HG02588 (cell line): ENCODE measurements at regions not wholly inside any gene's neighbourhood (a gene's known extent, or its start where the extent isn't known, plus 50 kb on each side); places are given as distances from the start of the nearest gene placed in this dataset.
A peak's percentile ranks its signal among the peaks of the same experiment; 100 is the strongest.

Experiments
- ATAC-seq: cut with Tn5 transposase; IDR thresholded peaks from one replicate; pipeline ENCODE4 v1.9.1; 2021; ENCODE audit warnings: mild to moderate bottlenecking, moderate library complexity; ENCODE audit not compliant: unreplicated experiment

DNA sequence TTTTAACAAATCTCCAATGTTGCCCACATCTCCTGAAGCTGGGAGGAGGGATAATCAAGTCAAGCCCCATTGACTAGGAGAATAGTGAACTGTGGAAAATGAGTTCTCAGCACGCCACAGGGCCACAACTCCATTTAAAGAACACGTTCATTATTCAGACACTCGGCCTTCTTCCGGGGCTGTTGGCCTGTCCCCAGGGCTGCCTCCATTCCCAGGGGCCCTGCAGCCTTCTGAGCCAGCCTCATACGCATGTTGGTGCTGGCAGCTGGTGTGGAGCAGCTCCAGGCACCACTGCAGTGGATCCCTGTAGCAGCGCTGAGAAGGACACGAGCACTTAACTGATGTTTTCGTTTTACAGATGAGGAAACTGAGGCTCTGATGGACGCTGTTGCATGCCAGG, 87.5 kb upstream of the RCN1 start:
- no peak for ATAC-seq

DNA sequence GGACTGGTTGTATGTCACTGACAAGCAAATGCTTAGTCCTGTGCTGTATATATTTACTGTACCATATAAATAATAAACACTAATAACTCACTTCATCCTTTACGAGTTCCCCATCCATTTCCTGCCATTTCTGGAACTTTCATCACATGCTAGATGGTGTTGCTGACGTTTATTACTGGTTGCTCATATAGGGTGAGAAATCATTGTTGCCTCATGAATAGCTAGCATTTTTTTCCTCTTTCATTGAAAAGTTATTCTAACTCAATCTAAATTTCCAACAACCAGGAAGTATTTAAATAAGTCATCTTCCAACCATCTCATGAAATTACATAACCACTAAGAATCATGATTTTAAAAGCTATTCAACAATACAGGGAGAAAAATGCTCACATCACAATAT, 88.6 kb upstream of the RCN1 start:
- ATAC-seq, result no peak

DNA sequence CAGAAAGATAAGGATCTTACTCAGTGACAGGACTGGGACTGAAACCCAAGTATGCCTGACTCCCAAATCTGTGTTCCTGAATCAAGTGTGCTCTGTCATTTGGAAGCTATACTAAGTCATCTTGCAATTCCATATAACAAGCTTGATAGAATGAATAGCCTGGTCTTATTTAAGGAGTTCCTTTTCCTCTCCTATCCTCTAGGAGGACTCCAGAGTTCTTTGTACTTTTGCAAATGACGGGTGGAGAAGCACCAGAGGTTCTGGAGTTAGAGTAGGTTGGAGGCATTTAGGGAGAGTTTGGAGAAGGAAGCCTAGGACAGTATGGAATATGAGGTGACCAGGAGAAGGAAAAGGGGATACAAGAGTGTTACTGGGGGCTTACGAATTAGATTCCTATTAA, 92.9 kb upstream of the RCN1 start:
- no peak for ATAC-seq

DNA sequence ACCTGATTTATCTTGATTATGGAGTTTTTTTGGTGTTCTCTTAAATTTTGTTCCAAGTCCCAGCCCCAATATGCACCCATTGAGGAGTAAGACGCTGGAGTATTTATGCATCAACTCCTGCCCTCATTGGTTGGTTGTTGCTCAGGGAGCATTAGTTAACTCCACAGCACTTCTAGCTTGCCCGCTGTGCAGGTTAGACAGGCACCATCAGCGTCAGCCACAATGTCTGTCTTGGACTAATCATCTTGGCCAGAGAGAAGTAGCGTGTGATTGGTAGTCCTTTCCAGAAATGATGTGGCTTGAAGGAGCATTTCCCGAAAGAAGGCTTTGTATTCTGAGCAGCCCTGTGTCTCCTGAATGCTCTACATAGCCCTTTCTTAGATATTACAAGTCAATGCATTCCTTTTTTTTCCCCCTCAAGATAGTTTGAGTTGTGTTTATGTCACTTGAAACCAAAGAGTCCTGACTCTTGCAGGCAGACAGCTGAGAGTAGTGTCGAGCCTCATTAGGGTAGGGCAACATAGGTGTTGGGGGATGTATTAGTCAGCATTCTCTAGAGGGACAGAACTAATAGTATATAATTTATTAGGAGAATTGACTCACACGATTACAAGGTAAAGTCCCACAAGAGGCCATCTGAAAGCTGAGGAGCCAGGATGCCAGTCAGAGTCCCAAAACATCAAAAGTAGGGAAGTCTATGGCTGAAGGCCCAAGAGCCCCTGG, 94.6 kb upstream of the RCN1 start:
- ATAC-seq, result no peak

DNA sequence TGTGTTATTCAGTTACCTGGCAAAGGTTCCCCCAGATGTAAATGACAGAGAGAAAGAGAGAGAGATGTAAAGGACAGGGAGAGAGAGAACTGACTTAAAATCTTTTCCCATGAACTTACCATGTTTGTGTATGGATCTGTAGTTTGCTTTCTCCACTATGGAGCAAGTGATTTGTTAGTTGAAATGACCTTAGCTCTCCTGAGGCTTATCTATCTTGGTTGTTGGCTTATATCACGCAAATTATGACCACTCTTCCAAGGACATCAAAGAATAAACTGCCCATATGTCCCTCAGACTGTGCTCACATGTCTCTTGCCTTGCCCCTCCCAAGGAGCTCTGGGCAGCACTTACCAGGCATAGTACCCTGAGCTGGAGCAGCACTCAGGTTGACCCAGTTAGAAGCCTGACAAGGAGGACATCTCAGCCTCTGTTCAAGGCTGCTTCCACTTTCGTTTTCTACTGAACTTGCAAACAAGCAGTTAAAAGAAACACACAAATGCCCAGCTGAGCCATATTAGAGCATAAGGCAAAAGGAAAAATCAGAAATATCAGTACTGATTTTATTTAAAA, 95.3 kb upstream of the RCN1 start:
- ATAC-seq, result peak; percentile 84

DNA sequence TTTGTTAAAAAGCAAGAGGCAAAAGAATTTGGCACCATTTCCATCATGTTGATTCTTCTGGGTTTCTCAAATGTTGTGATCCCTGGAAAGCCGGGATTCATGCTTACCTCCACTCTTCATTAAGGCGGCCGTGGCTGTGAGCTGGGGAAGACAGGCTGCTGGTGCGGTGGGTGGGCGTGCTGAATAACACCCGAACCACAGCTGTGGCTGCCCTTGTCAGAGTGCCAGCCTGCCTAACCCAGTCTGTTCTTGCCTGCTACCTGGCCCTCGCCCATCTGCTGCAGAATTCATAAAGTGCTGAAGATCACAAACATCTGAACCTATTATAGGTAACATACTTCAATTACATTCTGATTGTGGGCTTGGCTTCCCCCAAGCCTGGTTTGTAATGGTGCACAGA, 95.8 kb upstream of the RCN1 start:
- no peak for ATAC-seq

DNA sequence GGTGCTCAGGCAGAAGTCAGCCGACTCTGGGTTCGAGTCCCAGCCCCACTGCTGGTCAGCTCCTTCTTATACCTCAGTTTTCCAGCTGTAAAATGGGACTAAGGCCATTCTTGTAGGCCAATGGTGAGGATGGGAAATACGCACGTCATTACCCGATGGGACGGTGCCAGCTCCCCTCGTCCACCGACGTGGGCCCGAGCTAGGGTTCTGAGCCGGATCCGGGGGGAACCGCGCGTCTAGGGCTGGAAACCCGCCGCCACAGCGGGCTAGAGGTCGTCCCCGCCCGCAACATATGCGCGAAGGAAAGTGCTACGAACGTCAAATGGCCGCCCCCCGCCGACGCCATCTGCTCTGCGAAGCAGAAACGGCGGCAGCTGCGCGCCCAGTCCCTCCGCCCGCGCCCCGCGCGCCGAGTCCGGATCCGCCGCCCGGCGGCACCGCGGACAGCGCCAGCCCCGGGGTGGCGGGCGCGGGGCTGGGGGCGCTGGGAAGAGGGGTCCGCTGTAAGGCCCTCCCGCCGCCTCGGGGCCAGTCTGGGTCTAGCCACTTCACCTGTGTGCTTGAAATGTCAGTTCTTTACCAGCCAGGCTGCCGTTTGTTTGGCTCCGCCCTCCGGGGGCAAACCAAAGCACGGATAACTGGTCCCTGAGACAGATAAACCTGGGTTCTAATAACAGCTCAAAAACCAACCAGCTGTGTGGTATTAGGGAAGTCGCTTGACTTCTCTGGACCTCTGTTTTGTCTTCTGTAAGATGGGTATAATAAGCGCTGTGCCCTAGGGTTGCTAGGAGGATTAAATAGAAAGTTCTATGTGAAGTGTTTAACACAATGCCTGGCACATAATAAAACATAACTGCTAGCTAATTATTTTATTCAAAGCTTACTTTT, 103.5 kb upstream of the RCN1 start:
- no peak for ATAC-seq

DNA sequence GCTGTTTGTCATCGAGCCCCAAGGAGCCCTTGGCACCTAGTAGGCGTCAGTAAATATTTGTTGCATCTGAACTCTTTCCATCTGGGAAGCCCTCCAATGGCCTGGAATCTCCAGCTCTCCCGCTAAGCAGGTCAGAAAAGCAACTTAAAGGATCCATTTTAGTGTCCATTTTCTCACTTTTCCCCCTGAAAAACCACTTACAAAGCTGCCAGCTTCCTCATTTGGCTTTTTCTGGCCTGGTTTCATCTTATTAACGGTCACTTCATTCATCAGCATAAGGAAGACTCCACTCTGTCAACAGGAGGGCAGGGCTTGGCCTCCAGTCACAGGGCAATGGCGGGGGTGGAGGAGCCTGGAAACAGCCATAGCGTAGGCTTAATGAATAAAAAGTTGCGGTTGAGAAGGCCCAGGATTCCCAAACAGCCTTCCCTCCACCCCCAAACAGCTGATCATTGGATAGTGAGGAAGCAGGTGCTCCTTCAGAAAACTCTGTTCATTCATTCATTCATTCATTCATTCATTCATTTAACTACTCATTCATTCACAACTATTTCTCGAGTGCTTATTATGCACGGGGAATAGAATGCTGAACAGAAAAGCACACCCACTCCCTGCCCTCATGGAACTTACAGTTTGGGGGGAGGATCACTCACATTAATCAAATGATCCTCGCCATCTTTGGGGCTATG, 104.5 kb upstream of the RCN1 start:
- ATAC-seq, result no peak

DNA sequence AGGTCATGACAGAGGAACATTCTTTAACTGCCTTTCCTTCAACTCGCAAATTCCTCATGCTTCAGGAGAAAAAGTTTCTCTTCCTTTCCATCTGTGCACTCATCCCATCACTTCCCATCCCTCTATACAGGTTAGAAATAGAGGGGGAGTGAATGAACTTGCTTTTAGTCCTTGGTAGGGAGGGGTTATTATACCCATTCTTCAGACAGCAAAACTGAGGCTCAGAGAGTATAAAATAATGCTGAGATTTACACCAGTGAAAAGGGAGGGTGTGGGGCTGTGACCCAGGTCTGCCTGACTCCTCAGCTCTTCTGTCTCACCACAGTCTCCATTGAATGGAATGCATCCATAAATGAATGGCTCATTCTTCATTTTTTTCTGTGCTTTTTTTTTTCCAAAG, 109.4 kb upstream of the RCN1 start:
- no peak for ATAC-seq

DNA sequence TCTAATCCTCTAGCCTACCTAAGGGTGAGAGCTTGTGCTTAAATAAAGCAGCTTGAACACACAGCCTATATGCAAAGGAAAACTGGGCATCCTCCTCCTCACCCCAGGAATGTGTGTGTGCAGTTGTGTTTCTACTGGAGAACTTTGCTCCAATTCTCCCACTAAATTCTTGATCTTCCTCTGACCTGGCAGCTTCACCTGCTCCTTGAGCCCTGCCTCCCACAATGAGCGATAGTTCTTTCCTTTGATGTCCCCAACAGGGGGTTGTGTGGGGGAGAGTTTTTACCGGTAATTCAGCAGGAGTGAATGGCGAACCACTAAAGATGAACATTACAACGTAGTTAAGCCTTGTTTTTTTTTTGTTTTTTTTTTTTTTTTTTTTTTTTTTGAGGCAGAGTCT, 113.5 kb upstream of the RCN1 start:
- no peak for ATAC-seq

DNA sequence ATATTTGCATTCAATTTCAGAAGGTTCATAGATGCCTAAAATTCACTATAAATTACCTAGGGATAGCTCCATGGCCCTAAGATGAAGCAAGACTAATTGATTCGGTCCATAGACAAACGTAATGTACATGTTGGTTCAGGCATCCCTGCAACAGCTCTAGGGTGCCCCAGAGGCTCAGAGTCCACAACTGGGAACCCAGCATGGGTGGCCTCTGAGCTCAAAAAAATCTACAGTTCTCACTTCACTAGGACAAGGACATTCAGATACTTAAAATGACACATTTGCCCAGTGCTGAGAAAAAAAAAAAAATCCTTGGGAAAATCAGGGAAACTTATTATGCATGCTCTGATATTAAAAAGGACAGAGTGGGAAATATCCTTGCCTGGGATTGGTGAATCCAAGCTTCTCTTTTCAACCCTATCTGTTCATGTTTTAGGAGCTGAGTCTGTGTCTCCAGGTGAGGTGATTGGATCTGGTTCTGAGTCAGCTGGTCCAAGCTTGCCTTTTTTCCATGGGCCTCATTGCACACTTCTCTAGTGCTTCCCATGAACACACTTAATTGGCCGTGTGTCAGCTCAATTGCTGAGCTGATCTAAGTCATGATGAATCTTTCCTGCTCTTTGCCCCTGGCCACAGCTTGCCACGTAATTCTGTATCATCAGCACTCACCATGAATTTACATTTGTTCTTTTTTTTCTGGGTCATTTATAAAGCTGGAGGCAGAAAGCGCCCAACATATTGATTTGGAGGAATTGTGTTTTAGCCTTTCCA, 116.3 kb upstream of the RCN1 start:
- ATAC-seq, result no peak

DNA sequence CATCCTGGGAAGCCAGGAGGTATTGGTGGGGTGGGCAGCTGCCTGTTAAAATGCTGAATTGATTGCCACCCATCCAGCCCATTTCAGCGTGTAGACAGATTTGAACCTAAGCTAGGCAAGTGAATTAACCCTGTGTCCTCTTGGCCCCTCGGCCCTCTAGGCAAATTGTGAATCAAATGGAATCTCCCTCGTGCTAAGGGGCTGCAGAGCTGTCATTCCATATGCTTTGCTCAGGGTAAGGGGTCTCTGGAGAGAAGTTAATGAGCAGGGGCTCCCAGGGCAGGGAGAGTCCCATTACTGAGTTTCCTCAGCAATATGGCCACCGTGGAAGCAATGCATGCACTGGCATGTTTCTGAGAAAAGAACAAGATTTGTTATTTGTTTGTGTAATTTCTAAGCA, 117.7 kb upstream of the RCN1 start:
- no peak for ATAC-seq

DNA sequence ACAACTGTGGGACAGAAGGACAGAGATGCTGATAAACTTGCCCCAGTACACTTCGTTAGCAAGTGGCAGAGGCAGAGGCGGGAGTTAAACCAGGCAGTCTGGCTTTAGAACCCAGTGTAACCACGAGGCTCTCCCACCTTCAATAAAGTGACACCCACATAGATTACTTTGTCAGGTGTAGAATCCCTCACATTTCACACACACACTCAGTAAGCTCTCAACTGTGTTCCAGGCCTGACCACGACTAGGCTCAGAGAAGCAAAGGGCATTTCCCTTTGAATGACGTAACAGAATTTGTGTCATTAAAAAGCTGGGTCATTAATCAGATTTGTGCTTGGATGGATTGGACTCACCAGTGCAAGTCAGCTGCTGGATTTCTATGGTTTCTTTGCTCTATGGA, 118.3 kb upstream of the RCN1 start:
- no peak for ATAC-seq

DNA sequence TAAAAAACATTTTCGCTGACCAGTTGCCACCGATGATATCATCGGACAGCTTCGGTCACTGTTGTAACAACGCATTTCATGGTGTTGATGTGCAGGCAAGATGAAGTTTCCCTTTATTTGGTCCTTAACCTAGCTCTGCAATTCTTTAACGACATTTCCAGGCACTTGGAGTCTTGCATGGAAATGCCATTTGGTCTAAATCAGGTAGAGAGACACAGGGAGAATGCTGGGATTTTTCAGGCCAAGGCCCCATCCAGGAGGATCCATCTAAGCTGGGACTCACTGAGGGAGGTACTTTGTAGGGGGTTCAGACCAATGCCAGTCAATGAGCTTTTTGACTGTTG, 121.5 kb upstream of the RCN1 start:
- no peak for ATAC-seq

DNA sequence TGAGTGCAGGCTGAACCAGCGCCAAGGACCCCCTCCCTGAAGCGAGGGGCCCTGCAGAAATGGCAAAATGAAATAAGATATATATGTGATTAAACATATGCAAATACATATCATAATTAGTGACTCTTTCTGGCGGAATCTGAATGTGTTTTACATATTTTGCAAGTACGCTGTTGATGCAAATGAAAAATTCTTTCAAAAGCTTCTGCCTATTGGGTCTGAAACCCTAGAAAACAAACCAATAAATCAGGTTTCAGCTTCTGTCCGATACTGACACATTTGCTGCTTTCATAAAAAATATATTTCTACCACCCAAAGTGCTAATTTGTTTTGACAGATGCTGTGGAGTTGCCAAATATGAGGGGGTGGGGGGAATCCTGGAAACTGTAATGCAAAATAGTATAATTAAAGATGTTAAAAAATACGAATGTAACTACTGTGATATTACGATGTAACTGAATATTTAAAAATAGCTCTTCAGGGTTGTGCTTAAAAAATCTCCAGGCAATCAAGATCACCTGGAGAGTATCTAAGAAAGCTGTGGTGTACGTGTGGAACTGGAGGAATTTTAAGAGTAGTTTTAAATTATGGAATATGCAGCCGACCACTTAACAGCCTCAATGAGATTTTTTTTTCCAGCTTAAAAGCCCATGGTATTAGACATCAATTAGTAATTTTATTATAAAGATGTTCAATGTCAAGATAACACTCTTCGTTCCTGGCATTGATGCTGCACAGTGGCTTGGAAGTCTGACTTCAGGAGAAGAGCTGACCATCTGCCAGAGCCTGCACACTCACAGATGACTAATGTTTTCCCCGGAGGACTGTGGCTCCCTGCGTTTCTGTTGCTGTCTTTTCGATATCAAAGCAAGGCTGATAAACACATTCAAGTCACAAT, 122.2 kb upstream of the RCN1 start:
- no peak for ATAC-seq

DNA sequence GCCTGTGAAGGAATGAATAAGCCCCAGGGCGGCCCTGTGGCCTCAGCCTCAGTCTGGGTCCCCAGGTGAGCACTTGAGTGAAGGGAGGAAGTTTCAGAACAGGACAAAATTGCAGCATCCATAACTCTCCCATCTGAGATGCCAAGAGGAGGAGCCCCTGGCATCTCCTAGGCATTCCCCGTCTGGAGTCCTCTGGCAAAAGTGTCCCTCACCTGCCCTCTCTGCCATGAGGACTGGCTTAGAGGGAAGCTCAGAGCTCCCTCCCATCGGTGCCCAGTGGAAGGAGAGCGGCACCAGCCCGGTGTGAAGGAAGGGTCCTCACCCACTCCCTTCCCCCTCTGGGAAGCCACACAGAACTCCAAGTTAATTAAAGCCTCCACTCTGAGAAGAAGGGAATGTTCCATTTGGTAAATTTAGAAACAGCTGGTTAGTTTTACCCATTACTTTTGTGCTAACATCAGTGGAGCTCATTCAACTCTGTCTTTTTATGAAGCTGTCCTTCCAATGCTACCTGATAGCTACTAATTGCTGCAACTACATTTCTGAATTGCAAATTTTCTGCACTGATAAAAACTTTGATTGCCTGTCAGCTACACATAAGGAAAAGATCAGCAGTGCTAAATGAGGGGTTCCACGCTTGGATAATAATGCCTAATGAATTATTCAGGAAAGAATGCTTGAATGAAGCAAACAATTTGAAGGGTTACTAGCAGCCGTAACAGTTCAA, 123.3 kb upstream of the RCN1 start:
- no peak for ATAC-seq

DNA sequence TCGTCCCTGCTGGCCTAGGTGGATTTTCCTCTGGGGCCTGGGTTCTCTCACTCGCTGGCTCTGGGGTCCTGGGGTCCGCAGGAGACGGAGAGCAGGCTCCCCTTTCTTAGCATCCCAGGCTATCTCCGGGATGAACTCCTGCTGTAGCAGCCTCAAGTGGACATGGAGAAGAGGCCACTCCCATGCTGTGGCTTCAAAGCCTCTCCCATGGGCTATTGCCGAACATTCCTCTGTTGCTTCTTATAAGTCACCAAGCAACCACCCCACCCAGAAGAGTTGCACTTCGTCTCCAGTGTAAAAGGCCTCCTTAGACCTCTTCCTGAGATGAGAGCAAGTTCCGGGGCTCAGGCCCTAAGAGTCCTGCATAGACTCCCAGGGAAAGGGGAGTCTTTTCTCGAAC, 124.0 kb upstream of the RCN1 start:
- ATAC-seq, result no peak

DNA sequence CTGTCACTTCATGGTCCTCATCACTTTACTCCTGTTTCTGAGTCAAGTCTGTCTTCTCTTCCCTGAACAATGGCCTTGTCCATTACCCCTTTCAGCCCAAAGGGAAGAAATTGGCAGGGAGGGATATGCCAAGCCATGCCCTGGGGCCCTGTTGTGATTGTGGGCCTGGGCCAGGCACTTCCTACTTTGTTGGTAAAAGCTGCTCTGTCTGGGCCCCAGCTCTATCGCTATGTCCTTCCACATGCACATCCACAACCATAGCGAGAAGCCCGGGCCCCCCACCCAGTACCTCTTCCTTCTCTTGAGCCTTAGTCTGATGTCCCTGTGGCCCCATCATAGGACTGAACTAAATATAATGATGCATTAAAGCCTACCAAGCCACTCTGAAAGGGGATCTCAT, 126.7 kb upstream of the RCN1 start:
- no peak for ATAC-seq

DNA sequence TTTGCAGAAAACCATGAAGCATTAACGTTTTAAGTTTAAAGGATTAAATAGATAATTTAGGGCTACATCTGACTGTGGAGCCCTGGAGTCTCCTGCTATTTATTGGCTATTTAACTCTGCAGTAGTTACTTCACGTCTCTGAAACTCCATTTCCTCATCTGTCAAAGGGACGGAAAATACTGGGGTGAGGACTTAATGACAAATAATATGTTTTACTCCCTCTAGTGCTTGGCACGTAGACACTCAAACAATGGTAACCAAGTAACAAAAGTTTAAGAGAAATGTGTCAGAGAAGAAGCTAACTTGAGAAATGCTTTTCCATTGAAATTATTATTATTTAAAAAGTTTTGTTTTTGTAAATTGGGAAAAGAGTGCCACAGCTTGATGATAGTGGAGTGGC, 130.7 kb upstream of the RCN1 start:
- ATAC-seq, result no peak
